ENCODE measurements at regions not wholly inside any gene's neighbourhood (a gene's known extent, or its start where the extent isn't known, plus 50 kb on each side); places are given as distances from the start of the nearest gene placed in this dataset.

DNA sequence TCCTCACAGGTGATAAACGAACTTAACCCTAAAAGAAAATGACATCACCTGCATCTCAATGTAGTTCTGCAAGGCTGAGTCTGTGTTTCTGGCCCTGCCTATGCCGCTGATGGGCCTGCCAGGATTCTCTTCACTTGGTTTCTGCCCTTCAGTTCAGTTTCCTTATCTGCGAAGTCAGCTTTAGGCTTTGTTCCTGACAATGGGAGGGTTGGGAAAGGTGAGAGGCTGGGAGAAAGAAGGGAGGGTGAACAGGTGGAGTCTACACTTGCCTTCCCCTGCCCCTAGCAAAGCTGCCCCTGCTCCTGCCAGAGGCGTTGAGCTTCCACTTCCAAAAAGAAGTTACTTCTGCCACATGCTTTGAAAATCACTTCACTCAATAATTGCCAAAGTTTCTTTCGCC is 124.0 kb upstream of the APCDD1 start:
- TF ChIP-seq, protein P1, sequence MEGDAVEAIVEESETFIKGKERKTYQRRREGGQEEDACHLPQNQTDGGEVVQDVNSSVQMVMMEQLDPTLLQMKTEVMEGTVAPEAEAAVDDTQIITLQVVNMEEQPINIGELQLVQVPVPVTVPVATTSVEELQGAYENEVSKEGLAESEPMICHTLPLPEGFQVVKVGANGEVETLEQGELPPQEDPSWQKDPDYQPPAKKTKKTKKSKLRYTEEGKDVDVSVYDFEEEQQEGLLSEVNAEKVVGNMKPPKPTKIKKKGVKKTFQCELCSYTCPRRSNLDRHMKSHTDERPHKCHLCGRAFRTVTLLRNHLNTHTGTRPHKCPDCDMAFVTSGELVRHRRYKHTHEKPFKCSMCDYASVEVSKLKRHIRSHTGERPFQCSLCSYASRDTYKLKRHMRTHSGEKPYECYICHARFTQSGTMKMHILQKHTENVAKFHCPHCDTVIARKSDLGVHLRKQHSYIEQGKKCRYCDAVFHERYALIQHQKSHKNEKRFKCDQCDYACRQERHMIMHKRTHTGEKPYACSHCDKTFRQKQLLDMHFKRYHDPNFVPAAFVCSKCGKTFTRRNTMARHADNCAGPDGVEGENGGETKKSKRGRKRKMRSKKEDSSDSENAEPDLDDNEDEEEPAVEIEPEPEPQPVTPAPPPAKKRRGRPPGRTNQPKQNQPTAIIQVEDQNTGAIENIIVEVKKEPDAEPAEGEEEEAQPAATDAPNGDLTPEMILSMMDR (conservative IDR thresholded peaks at IDR 0.05) = no peak
- no peak for TF ChIP-seq ZFX (IDR thresholded peaks at IDR 0.05)
